Kidney (tissue), 13 donors: ENCODE measurements at regions not wholly inside any gene's neighbourhood (a gene's known extent, or its start where the extent isn't known, plus 50 kb on each side); places are given as distances from the start of the nearest gene placed in this dataset.
A peak's percentile ranks its signal among the peaks of the same experiment; 100 is the strongest.

Experiments
- DNase-seq, 5 donors: peaks; one replicate each; pipeline ENCODE4 v3.0.0-alpha.2; 2013 to 2020
- FAIRE-seq: peaks from 2 replicates; lab custom pipeline; 2012; peaks lifted over from hg19 to GRCh38; lab: Jason Lieb, UNC
- H3K27ac ChIP-seq, 2 donors: one replicate each; pipeline ENCODE4 v1.7.0; 2013; ENCODE audit warnings: low read depth in 2 of 2, low read length in 2 of 2, inconsistent platforms in 1 of 2
- H3K27me3 ChIP-seq: one replicate; pipeline ENCODE4 v1.7.1; 2013; ENCODE audit warnings: low read length, inconsistent platforms; ENCODE audit not compliant: control insufficient read depth, insufficient read depth
- H3K36me3 ChIP-seq, 3 donors: one replicate each; pipeline versions ENCODE4 v1.7.0 to v1.7.1; 2013; ENCODE audit warnings: low read length in 3 of 3, control low read depth in 1 of 3, inconsistent platforms in 1 of 3; ENCODE audit not compliant: insufficient read depth in 3 of 3, control insufficient read depth in 2 of 3
- H3K4me1 ChIP-seq, 3 donors: one replicate each; pipeline versions ENCODE4 v1.7.0 to v1.7.1; 2013; ENCODE audit warnings: low read length in 3 of 3, inconsistent platforms in 1 of 3, low read depth in 1 of 3; ENCODE audit not compliant: control insufficient read depth in 2 of 3, insufficient read depth in 2 of 3
- H3K4me3 ChIP-seq, 3 donors: one replicate each; pipeline versions ENCODE4 v1.7.0 to v1.8.1; 2013; ENCODE audit warnings: low read length in 3 of 3, control low read depth in 1 of 3, inconsistent platforms in 1 of 3
- H3K9ac ChIP-seq, 3 donors: one replicate each; pipeline versions ENCODE4 v1.7.0 to v1.7.1; 2013; ENCODE audit warnings: low read length in 3 of 3, control low read depth in 1 of 3, inconsistent platforms in 1 of 3
- H3K9me3 ChIP-seq, 3 donors: one replicate each; pipeline versions ENCODE4 v1.7.0 to v1.7.1; 2013; ENCODE audit warnings: low read length in 3 of 3, control low read depth in 1 of 3, inconsistent platforms in 1 of 3; ENCODE audit not compliant: control insufficient read depth in 2 of 3, insufficient read depth in 1 of 3
- intact Hi-C: fragments of 100-400 bp; cut with DNase I; formaldehyde crosslinking; loops from one replicate; pipeline ENCODE4 v1.11.1; 2022
- TF ChIP-seq, protein P1 (sequence below): IDR thresholded peaks from 3 replicates; pipeline ENCODE4 v1.5.1; 2012; ENCODE audit warnings: mild to moderate bottlenecking, moderate library complexity, borderline replicate concordance; ENCODE audit not compliant: insufficient read depth; ENCODE audit errors: extremely low read depth
- donor health status: control.
- donor health status: control.
- donor health status: control.
- donor health status: control.
- donor health status: control.
- donor health status: DM: yes; HTN: yes; CAD: no.
- donor health status: Normal renal cell carcinoma (clear cell type).

DNA sequence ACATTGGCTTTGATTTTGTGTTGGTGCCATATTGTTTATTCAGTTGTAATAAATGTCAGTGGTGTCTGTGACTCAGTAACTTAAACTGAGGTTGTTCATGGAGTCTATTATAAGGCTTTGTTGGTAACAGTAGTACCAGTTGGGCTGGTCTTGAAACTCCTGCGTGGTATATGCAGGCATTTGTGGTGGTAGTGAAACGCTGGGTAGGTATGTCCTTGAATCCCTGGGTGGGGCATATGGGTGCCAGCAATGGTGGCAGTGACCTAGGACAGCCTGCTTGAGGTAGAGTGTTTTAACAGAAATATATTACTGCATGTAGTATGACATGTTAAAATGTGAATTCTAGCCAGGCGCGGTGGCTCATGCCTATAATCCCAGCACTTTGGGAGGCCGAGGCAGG lies 1058.5 kb upstream of the SEMA6A start:
- DNase-seq (no peak), FAIRE-seq (no peak)
- Histone ChIP-seq H3K27ac (no peak overlapping the region), H3K4me1 (no peaks in the 10 kb centered on the region), H3K27me3 (no peaks in the 10 kb centered on the region), H3K36me3 (no peaks in the 10 kb centered on the region), H3K9me3 (no peaks in the 10 kb centered on the region), H3K9ac (no peak overlapping the region), H3K4me3 (no peak overlapping the region)
- TF ChIP-seq, protein P1, sequence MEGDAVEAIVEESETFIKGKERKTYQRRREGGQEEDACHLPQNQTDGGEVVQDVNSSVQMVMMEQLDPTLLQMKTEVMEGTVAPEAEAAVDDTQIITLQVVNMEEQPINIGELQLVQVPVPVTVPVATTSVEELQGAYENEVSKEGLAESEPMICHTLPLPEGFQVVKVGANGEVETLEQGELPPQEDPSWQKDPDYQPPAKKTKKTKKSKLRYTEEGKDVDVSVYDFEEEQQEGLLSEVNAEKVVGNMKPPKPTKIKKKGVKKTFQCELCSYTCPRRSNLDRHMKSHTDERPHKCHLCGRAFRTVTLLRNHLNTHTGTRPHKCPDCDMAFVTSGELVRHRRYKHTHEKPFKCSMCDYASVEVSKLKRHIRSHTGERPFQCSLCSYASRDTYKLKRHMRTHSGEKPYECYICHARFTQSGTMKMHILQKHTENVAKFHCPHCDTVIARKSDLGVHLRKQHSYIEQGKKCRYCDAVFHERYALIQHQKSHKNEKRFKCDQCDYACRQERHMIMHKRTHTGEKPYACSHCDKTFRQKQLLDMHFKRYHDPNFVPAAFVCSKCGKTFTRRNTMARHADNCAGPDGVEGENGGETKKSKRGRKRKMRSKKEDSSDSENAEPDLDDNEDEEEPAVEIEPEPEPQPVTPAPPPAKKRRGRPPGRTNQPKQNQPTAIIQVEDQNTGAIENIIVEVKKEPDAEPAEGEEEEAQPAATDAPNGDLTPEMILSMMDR: no peak
- intact Hi-C loops: no loop called here

DNA sequence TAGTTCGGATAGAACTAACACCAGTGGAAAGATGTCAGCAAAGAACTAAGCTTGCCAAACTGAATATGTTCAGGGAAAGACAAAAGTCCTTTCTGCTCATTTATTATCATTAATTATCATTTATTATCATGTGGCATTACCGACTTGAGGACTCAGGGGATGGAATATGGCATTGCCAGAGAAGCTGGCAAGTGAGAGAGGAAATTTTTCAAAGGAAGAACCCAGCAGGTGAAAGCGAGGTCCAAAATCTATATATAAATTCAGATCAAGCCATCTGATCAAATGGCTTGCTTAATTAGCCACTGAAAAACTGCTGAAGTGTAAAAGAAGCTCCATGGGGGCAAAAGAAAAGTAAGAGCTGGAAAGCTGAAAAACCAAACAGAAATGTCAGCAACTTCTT lies 1049.6 kb upstream of the SEMA6A start:
- no peak overlapping the region for H3K27ac ChIP-seq
- FAIRE-seq: no peak

DNA sequence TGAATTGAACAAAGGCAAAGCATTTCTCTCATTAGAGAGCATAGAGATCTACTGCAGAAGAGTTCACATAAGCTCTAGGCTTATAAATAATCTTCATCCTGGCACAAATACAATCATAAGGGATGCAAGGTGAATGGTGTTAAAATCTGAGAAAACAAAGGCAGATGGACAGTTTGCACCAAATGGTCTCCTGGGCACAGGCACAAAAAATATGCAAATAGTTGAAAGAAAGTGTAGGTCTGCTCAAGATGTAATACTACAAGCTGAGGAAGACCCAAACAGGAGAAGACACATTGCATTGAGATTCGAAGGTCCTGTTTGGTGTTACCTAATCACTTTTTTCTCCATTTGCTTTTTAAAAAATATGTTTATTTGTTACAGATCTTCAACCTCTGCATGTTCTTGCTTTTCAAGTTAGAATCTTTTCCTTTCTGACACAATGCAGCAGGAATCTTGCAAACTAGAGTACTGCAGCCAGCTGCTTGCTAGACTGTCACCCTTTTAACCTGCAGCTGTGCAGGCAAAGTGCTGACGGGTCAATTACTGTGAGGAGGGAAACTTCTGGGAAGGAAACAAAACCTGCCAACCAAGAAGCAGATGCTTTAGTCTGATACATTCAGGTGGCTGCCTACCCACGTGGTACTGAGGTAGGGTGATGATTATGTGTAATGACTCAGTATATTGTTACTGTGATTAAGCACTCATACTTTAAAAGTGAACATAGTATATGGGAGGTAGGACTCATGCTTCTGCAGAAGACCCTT lies 1048.6 kb upstream of the SEMA6A start:
- no peaks in the 10 kb centered on the region for H3K4me1 ChIP-seq
- H3K27ac ChIP-seq: no peak overlapping the region
- H3K4me3 ChIP-seq: no peak overlapping the region
- intact Hi-C loops: no loop called here
- H3K36me3 ChIP-seq: no peaks in the 10 kb centered on the region
- H3K9ac ChIP-seq: no peak overlapping the region
- FAIRE-seq (no peak), DNase-seq (peak in 4 of 5 donors; percentile 35 to 79 (median 63))
- H3K9me3 ChIP-seq: no peaks in the 10 kb centered on the region
- TF ChIP-seq, protein P1: no peak
- H3K27me3 ChIP-seq: no peaks in the 10 kb centered on the region

More for the DNA sequence above, 1049.6 kb upstream of the SEMA6A start:
- intact Hi-C loops: no loop called here
- TF ChIP-seq, protein P1: no peak
- Histone ChIP-seq H3K9me3 (no peaks in the 10 kb centered on the region), H3K4me1 (no peaks in the 10 kb centered on the region), H3K36me3 (no peaks in the 10 kb centered on the region), H3K9ac (no peak overlapping the region), H3K4me3 (no peak overlapping the region), H3K27me3 (no peaks in the 10 kb centered on the region)
- no peak for DNase-seq
